GM19240 (cell line): ENCODE measurements at regions not wholly inside any gene's neighbourhood (a gene's known extent, or its start where the extent isn't known, plus 50 kb on each side); places are given as distances from the start of the nearest gene placed in this dataset.

Experiments used
- DNase-seq: peaks from one replicate; pipeline ENCODE4 v3.0.0; 2011; ENCODE audit warnings: low spot score; ENCODE audit not compliant: insufficient read length

DNA sequence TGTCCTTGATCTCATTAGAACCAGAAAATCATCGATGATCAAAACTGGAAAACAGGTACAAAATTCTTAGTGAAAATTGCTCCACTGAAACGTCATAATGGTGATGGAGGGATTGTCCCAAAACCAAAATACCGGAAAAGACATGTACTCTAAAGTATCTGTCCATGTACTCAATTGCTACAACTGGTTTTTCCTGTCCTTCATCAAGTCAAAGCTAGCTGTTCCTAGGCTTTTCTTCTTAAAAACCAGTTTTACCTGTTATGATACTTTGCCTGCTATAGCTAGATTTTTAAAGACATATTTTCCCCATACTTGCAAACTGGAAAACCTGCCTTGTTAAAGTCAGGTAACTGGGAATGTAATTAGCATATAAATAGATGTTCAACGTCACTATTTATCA lies 50.5 kb upstream of the LRRC1 start:
- DNase-seq: no peak

DNA sequence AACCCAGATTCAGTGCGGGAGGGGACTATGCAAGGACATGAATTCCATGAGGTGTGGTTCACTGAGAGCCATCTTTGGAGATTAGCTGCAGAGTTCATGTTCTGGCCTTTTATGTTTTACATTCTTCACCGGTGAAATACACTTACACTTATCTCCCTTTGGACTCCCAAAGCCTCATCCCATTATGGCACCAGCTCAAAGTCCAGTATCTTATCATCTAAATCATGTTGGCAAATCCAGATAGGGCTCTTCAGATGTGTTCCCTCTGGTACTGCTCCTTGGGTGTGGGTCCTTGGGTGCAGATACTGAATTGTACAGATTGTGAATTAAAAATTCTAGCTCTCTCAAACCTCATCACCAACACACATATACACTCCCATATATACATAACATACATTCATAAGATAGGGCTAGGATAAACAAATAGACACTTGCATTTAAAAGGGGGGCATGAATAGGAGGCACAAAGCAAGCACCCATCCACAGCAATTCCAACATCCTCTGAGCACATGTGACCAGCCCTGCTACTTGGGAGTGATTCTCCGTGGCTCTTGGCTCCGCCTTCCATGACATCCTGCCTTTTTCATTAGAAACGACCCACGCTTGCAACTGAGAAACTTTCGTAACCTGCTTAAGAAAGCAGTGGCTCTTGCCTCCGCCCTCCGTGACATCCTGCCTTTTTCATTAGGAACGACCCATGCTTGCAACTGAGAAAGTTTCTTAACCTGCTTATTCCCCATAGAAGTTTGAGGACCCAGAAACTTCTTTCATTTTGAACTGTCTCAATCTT lies 53.6 kb upstream of the LRRC1 start:
- no peak for DNase-seq

- DNase-seq: no peak
These were observed 57.1 kb upstream of the LRRC1 start for GRCh38 chr6:53737746-53738145.

DNA sequence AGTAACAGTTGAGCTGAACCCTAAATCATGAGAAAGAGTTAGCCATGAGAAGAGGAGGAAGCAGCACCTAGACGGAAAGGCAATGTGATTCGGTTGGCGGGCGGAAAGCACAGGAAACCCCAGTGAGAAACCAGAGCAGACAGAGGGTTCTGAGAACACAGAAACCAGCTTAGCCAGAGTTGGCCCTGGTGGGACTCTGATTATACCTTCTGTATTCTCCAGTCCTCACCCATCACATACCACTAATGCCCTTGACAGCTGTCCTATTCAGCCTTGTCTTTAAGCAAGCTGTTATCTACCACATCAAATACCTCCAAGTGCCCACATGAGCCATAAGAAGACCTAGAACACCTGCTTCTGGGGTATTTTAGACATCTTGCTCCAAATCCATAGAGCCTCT lies 58.9 kb upstream of the LRRC1 start:
- DNase-seq: no peak

GRCh38 chr6:53734473-53735299 lies 60.1 kb upstream of the LRRC1 start:
- no peak for DNase-seq

DNA sequence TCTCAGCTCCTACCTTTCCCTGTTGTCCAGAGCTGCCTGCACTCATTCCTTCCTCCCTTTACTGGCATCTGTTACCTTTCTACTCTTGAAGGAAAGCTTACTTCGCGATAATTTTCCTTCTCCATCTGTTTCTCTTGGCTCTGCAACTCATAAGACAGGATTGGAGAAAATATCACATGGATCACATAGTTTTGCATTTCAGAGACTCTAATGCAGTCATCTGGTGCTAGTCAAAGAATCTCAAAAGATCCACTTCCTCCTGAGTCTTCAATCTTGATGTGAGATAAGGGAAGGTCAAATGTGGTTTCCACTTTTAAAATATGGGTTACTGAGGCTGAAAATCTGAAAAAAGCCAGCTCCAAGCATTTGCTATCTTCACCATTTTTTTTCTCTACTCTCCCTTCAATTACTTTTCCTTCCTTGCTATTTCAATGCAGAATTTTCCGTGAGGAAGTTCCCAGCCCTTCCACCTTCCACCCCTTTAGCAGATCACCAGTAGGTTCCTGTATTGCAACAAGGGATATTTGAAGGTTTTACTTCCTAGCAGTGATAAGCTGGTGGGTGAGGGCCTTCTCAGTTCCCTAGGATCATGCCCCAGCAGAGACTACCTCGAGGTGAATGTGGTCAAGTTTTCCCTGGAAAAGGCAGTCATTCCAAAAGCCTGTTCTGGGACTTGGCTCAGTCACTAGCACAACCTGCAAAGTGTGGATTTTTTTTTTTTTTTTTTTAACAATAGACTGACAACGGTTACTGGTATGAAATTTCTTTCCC lies 62.8 kb upstream of the LRRC1 start:
- DNase-seq: no peak

GRCh38 chr6:53730767-53731166 lies 64.0 kb upstream of the LRRC1 start:
- no peak for DNase-seq

GRCh38 chr6:53728570-53729194 lies 63.1 kb upstream of the KLHL31 start:
- no peak for DNase-seq

DNA sequence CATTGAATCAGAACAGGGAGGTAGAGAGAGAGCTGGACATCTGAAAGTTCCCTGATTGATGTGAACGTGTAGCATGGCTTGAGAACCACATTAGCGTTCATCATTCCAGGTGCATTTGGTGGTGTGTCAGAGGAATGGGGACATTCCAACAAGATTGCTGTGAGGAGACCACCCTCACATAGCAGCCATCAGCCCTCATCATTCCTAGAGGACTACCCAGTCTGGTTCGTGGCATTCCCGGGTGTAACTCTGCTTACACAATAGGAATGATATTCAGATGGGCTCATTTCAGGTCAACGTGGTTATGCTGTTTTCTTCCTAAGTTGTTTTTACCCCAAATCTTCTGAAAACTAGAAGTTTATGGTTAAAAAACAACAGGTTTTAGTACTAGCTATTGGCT lies 62.2 kb upstream of the KLHL31 start:
- no peak for DNase-seq

DNA sequence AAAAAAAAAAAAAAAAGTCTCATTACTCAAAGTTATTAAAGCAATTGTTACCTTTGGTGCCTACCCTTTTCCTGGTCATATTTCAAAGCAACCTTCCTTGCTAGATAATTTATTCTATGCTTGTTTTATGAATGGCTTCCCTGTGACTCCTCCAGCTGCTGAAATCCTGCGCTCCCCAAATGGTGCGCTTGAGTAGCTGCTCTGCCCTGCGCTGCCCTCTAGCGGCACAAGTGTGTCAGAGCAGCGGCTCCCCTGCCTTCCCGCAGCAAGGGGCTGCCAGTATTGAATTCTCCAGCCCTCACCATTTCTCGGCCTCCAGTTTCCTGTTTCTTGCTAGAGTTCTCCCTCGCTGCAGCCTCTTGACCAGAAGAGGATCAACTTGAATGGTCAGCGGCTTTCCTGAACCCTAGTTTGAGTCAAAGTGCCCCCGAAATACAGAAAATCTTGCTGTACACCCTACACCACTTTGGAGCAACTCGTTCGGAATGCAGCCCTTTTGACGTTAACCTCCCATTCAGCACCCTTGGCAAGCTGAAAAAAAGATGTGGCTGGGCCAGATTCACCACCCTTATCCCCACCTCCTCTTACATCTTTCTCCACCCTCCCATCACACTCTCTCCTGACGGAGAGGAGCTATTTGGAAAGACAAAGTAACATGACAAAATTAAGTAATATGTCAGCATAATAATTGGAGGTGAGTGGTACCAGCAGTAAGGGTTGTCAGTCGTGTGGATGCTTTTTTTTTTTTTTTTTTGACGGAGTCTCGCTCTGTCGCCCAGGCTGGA lies 60.4 kb upstream of the KLHL31 start:
- peak; percentile 57 for DNase-seq

- no peak for DNase-seq
These were observed 58.9 kb upstream of the KLHL31 start for GRCh38 chr6:53724501-53724900.

DNA sequence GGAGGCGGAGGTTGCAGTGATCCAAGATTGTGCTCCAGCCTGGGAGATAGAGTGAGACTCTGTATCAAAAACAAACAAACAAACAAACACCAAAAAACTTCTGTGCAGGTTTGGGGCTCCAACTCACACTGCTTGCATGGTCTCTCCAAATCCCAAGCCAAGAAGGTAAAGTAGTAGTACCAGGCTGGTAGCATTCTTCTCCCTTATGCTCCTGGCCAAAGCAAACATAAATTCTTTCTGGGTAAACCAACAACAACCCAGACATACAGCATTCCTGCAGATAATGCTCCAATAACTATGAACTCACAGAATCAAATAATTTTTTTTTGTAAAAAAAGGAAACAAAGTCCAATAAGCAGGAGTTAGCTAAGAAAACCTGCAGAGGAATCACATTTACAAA lies 57.8 kb upstream of the KLHL31 start:
- DNase-seq: no peak

GRCh38 chr6:53721766-53722165 lies 56.2 kb upstream of the KLHL31 start:
- no peak for DNase-seq

- DNase-seq: peak; percentile 41
These were observed 53.3 kb upstream of the KLHL31 start for GRCh38 chr6:53718597-53719460.

- no peak for DNase-seq
These were observed 52.0 kb upstream of the KLHL31 start for GRCh38 chr6:53717566-53717965.

DNA sequence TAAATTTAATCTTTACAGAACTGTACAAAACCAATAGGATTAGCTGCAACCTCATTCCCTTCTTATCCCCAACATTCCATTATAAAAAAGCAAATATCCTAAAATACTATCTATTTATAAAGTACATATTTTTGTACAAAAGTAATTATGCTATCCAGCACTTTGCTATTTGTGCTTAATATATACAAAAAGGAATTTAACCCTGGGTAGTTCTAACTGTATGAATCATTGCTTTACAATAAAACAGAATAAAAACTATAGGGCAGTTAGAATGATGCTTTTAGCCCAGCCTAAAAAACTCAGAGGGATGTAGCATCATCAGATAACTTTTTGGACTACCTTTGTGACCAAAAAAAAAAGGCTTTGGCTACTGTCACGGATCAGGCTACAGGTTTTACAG lies 49.9 kb upstream of the KLHL31 start:
- no peak for DNase-seq
